Osteocyte (in vitro differentiated cells): ENCODE measurements at regions not wholly inside any gene's neighbourhood (a gene's known extent, or its start where the extent isn't known, plus 50 kb on each side); places are given as distances from the start of the nearest gene placed in this dataset.

Experiments used
- DNase-seq: peaks from one replicate; pipeline ENCODE4 v3.0.0; 2021; ENCODE audit warnings: mixed read lengths; ENCODE audit not compliant: unreplicated experiment; ENCODE audit errors: extremely low spot score
- H3K27ac Mint-ChIP-seq: one replicate; pipeline ENCODE4 v1.8.0; 2021; ENCODE audit warnings: mild to moderate bottlenecking, mixed read lengths; ENCODE audit not compliant: unreplicated experiment
- H3K27me3 Mint-ChIP-seq: one replicate; pipeline ENCODE4 v1.8.0; 2021; ENCODE audit warnings: mixed read lengths; ENCODE audit not compliant: unreplicated experiment
- H3K36me3 Mint-ChIP-seq: one replicate; pipeline ENCODE4 v1.8.0; 2021; ENCODE audit warnings: mixed read lengths; ENCODE audit not compliant: unreplicated experiment
- H3K4me1 Mint-ChIP-seq: one replicate; pipeline ENCODE4 v1.8.0; 2021; ENCODE audit warnings: mixed read lengths; ENCODE audit not compliant: unreplicated experiment
- H3K4me3 Mint-ChIP-seq: one replicate; pipeline ENCODE4 v1.8.0; 2021; ENCODE audit warnings: mild to moderate bottlenecking, moderate library complexity, mixed read lengths; ENCODE audit not compliant: unreplicated experiment
- H3K9me3 Mint-ChIP-seq: one replicate; pipeline ENCODE4 v1.8.0; 2021; ENCODE audit warnings: mixed read lengths; ENCODE audit not compliant: unreplicated experiment
- TF ChIP-seq, protein P1 (sequence below): fragments of 200-600 bp; sonication (generic); IDR thresholded peaks from 2 replicates; pipeline ENCODE4 v1.5.0; 2021; ENCODE audit warnings: antibody characterized with exemption, mild to moderate bottlenecking, moderate library complexity

GRCh38 chr13:47279920-47280319, 383.1 kb upstream of the HTR2A start:
- no peak overlapping the region for H3K4me3 Mint-ChIP-seq
- no peak for DNase-seq
- no peaks in the 10 kb centered on the region for H3K36me3 Mint-ChIP-seq
- H3K9me3 Mint-ChIP-seq, result no peaks in the 10 kb centered on the region
- H3K4me1 Mint-ChIP-seq, result no peaks in the 10 kb centered on the region
- H3K27me3 Mint-ChIP-seq, result peaks cover 13% of the 10 kb centered on the region
- no peak overlapping the region for H3K27ac Mint-ChIP-seq
- TF ChIP-seq, protein P1, sequence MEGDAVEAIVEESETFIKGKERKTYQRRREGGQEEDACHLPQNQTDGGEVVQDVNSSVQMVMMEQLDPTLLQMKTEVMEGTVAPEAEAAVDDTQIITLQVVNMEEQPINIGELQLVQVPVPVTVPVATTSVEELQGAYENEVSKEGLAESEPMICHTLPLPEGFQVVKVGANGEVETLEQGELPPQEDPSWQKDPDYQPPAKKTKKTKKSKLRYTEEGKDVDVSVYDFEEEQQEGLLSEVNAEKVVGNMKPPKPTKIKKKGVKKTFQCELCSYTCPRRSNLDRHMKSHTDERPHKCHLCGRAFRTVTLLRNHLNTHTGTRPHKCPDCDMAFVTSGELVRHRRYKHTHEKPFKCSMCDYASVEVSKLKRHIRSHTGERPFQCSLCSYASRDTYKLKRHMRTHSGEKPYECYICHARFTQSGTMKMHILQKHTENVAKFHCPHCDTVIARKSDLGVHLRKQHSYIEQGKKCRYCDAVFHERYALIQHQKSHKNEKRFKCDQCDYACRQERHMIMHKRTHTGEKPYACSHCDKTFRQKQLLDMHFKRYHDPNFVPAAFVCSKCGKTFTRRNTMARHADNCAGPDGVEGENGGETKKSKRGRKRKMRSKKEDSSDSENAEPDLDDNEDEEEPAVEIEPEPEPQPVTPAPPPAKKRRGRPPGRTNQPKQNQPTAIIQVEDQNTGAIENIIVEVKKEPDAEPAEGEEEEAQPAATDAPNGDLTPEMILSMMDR, result no peak

GRCh38 chr13:47277774-47278173, 380.9 kb upstream of the HTR2A start:
- DNase-seq, result no peak
- H3K27ac Mint-ChIP-seq, result no peak overlapping the region
- no peaks in the 10 kb centered on the region for H3K9me3 Mint-ChIP-seq
- H3K4me1 Mint-ChIP-seq, result no peaks in the 10 kb centered on the region
- H3K27me3 Mint-ChIP-seq, result peaks cover 7% of the 10 kb centered on the region
- no peaks in the 10 kb centered on the region for H3K36me3 Mint-ChIP-seq
- no peak overlapping the region for H3K4me3 Mint-ChIP-seq
- TF ChIP-seq, protein P1, result no peak

DNA sequence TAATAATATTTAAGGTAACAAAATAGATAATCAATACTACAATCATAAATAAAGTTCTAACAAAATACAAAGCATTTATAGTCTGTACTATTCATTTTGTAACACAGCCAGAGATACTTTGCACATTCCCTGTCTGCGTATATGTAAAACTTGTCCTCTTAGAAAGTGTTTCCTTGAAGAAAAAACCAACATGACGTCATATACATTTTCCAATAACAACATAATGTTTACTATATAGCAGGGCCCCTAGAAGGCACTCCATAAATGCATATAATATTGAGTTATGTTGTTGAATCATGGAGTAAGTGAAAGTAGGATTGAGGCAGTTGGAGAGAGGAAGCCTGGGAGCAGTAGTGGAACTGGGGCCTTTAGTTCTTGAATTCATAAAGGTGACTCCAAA, 371.4 kb upstream of the HTR2A start:
- TF ChIP-seq, protein P1, result no peak
- Mint-ChIP-seq H3K36me3 (no peaks in the 10 kb centered on the region), H3K4me1 (no peaks in the 10 kb centered on the region), H3K4me3 (no peak overlapping the region), H3K9me3 (peaks cover 4% of the 10 kb centered on the region), H3K27me3 (peaks cover 7% of the 10 kb centered on the region), H3K27ac (no peak overlapping the region)
- DNase-seq, result no peak

DNA sequence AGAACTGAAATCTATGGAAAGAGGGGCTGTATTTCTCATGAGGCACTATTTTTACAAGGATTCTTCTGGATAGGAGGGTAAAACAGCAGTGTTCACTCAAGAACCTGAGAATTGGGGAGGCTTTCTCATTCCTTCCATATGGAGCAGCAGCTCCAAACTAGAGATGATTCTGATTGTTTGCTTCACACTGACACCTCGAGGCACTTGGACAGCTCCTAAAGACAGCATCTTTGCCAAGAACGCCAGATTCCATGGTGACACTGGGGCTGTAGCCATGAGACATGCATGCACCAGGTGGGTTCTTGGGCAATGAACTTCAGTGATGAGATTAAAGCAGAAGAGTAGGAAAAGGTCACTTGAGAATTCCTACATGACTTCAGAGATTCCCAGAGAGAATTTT, 361.5 kb upstream of the HTR2A start:
- Mint-ChIP-seq H3K27me3 (peaks cover 13% of the 10 kb centered on the region), H3K4me1 (no peaks in the 10 kb centered on the region), H3K9me3 (no peaks in the 10 kb centered on the region), H3K4me3 (no peak overlapping the region), H3K36me3 (no peaks in the 10 kb centered on the region), H3K27ac (no peak overlapping the region)
- TF ChIP-seq, protein P1, result no peak
- no peak for DNase-seq

DNA sequence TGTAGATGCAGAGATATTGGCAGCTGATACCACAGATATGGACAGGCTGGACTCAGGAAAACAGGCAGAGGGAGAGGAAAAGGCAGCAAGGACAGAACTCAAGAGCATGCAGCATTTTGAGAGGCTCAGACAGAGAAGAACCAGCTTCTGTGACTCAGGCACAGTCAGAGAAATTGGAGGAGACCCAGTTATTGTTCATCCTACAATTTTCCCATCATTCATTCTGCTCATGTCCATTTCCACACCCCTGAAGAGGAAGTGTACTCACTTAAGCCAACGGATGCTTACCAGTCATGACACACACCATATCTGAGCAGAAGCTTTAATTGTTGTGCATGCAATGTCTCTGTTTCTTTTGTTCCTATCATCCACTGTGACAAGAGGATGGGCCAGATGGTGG, 359.8 kb upstream of the HTR2A start:
- no peaks in the 10 kb centered on the region for H3K9me3 Mint-ChIP-seq
- H3K4me3 Mint-ChIP-seq, result no peak overlapping the region
- H3K27me3 Mint-ChIP-seq, result peaks cover 6% of the 10 kb centered on the region
- no peak overlapping the region for H3K27ac Mint-ChIP-seq
- no peaks in the 10 kb centered on the region for H3K36me3 Mint-ChIP-seq
- no peaks in the 10 kb centered on the region for H3K4me1 Mint-ChIP-seq
- no peak for DNase-seq
- TF ChIP-seq, protein P1, result no peak
